Memory B cell (primary cell): ENCODE measurements at regions not wholly inside any gene's neighbourhood (a gene's known extent, or its start where the extent isn't known, plus 50 kb on each side); places are given as distances from the start of the nearest gene placed in this dataset.

Source experiments
- ATAC-seq: fragments of 150-1000 bp; cut with Tn5 transposase; 2 replicates; pipeline ENCODE4 v1.10.0; 2021; ENCODE audit warnings: low read depth, mild to moderate bottlenecking, moderate library complexity
- DNase-seq, 2 donors: peaks; one replicate each; pipeline ENCODE4 v3.0.0; 2022; ENCODE audit warnings: low spot score in 2 of 2
- H3K27ac Mint-ChIP-seq: one replicate; pipeline ENCODE4 v1.8.0; 2022; ENCODE audit warnings: mild to moderate bottlenecking, moderate library complexity, mixed read lengths
- H3K27me3 Mint-ChIP-seq: one replicate; pipeline ENCODE4 v1.8.0; 2022; ENCODE audit warnings: mixed read lengths
- H3K36me3 Mint-ChIP-seq: one replicate; pipeline ENCODE4 v1.8.0; 2022; ENCODE audit warnings: mild to moderate bottlenecking, mixed read lengths
- H3K4me1 Mint-ChIP-seq: one replicate; pipeline ENCODE4 v1.8.0; 2022; ENCODE audit warnings: mixed read lengths
- H3K4me3 Mint-ChIP-seq: one replicate; pipeline ENCODE4 v1.8.0; 2022; ENCODE audit warnings: mild to moderate bottlenecking, moderate library complexity, mixed read lengths
- H3K9me3 Mint-ChIP-seq: one replicate; pipeline ENCODE4 v1.8.0; 2022; ENCODE audit warnings: mixed read lengths

- peaks cover 9% of the 10 kb centered on the region for H3K9me3 Mint-ChIP-seq
- H3K36me3 Mint-ChIP-seq = no peaks in the 10 kb centered on the region
- H3K27ac Mint-ChIP-seq = no peak overlapping the region
- H3K4me1 Mint-ChIP-seq = no peaks in the 10 kb centered on the region
- DNase-seq = no peak
- H3K27me3 Mint-ChIP-seq = peaks cover 13% of the 10 kb centered on the region
- no peak for ATAC-seq
- H3K4me3 Mint-ChIP-seq = no peak overlapping the region
These were observed 117.4 kb upstream of the ID2 start for GRCh38 chr2:8564475-8564874.

- Mint-ChIP-seq H3K27me3 (peaks cover 18% of the 10 kb centered on the region), H3K9me3 (peaks cover 7% of the 10 kb centered on the region), H3K4me1 (no peaks in the 10 kb centered on the region), H3K27ac (no peak overlapping the region), H3K4me3 (no peak overlapping the region), H3K36me3 (no peaks in the 10 kb centered on the region)
- DNase-seq (no peak), ATAC-seq (no peak)
These were observed 116.3 kb upstream of the ID2 start for GRCh38 chr2:8565399-8566154.

GRCh38 chr2:8566155-8566670, 115.6 kb upstream of the ID2 start:
- Mint-ChIP-seq H3K36me3 (no peaks in the 10 kb centered on the region), H3K4me1 (peaks cover 3% of the 10 kb centered on the region), H3K27ac (no peak overlapping the region), H3K27me3 (peaks cover 18% of the 10 kb centered on the region), H3K4me3 (no peak overlapping the region), H3K9me3 (peaks cover 5% of the 10 kb centered on the region)
- no peak for ATAC-seq
- no peak for DNase-seq

- H3K36me3 Mint-ChIP-seq = no peaks in the 10 kb centered on the region
- peaks cover 3% of the 10 kb centered on the region for H3K9me3 Mint-ChIP-seq
- DNase-seq (no peak), ATAC-seq (no peak)
- H3K27me3 Mint-ChIP-seq = peaks cover 18% of the 10 kb centered on the region
- H3K4me1 Mint-ChIP-seq = peaks cover 9% of the 10 kb centered on the region
- no peak overlapping the region for H3K4me3 Mint-ChIP-seq
- no peak overlapping the region for H3K27ac Mint-ChIP-seq
These were observed 114.9 kb upstream of the ID2 start for GRCh38 chr2:8566774-8567468.

GRCh38 chr2:8567469-8568260, 114.2 kb upstream of the ID2 start:
- H3K27me3 Mint-ChIP-seq = peaks cover 20% of the 10 kb centered on the region
- H3K36me3 Mint-ChIP-seq = no peaks in the 10 kb centered on the region
- no peak for DNase-seq

GRCh38 chr2:8568543-8569302, 113.1 kb upstream of the ID2 start:
- peaks cover 9% of the 10 kb centered on the region for H3K4me1 Mint-ChIP-seq
- H3K27me3 Mint-ChIP-seq = peaks cover 24% of the 10 kb centered on the region
- no peaks in the 10 kb centered on the region for H3K9me3 Mint-ChIP-seq
- ATAC-seq (no peak), DNase-seq (no peak)
- H3K36me3 Mint-ChIP-seq = no peaks in the 10 kb centered on the region
- H3K4me3 Mint-ChIP-seq = no peak overlapping the region
- H3K27ac Mint-ChIP-seq = no peak overlapping the region

More at GRCh38 chr2:8567469-8568260, 114.2 kb upstream of the ID2 start:
- Mint-ChIP-seq H3K4me1 (peaks cover 9% of the 10 kb centered on the region), H3K27ac (no peak overlapping the region), H3K4me3 (no peak overlapping the region), H3K9me3 (no peaks in the 10 kb centered on the region)
- ATAC-seq = no peak

- Mint-ChIP-seq H3K4me3 (no peak overlapping the region), H3K4me1 (peaks cover 14% of the 10 kb centered on the region), H3K27me3 (peaks cover 27% of the 10 kb centered on the region), H3K36me3 (no peaks in the 10 kb centered on the region), H3K9me3 (no peaks in the 10 kb centered on the region), H3K27ac (no peak overlapping the region)
- DNase-seq (no peak), ATAC-seq (no peak)
These were observed 112.4 kb upstream of the ID2 start for GRCh38 chr2:8569332-8569930.

- Mint-ChIP-seq H3K9me3 (no peaks in the 10 kb centered on the region), H3K27ac (no peak overlapping the region), H3K27me3 (peaks cover 29% of the 10 kb centered on the region), H3K4me3 (no peak overlapping the region), H3K36me3 (no peaks in the 10 kb centered on the region), H3K4me1 (peaks cover 23% of the 10 kb centered on the region)
- DNase-seq (no peak), ATAC-seq (no peak)
These were observed 111.2 kb upstream of the ID2 start for GRCh38 chr2:8570637-8571036.

- Mint-ChIP-seq H3K4me3 (no peak overlapping the region), H3K9me3 (no peaks in the 10 kb centered on the region), H3K4me1 (peaks cover 30% of the 10 kb centered on the region), H3K27ac (peak overlapping the region; percentile 10), H3K36me3 (no peaks in the 10 kb centered on the region), H3K27me3 (peaks cover 30% of the 10 kb centered on the region)
- DNase-seq (peak; percentile 46 to 49), ATAC-seq (peak; percentile 73)
These were observed 110.5 kb upstream of the ID2 start for GRCh38 chr2:8571301-8571791.

GRCh38 chr2:8571792-8572499, 109.9 kb upstream of the ID2 start:
- H3K36me3 Mint-ChIP-seq = no peaks in the 10 kb centered on the region
- DNase-seq = no peak
- no peaks in the 10 kb centered on the region for H3K9me3 Mint-ChIP-seq
- no peak for ATAC-seq
- H3K27me3 Mint-ChIP-seq = peaks cover 31% of the 10 kb centered on the region
- no peak overlapping the region for H3K4me3 Mint-ChIP-seq
- peaks cover 34% of the 10 kb centered on the region for H3K4me1 Mint-ChIP-seq
- H3K27ac Mint-ChIP-seq = peak overlapping the region; percentile 33

- Mint-ChIP-seq H3K9me3 (no peaks in the 10 kb centered on the region), H3K36me3 (no peaks in the 10 kb centered on the region), H3K4me1 (peaks cover 35% of the 10 kb centered on the region), H3K4me3 (no peak overlapping the region), H3K27me3 (peaks cover 31% of the 10 kb centered on the region), H3K27ac (no peak overlapping the region)
- ATAC-seq (no peak), DNase-seq (no peak)
These were observed 109.1 kb upstream of the ID2 start for GRCh38 chr2:8572712-8573233.

- Mint-ChIP-seq H3K4me3 (no peak overlapping the region), H3K27ac (no peak overlapping the region), H3K9me3 (no peaks in the 10 kb centered on the region), H3K36me3 (no peaks in the 10 kb centered on the region), H3K27me3 (peaks cover 31% of the 10 kb centered on the region), H3K4me1 (peaks cover 40% of the 10 kb centered on the region)
- no peak for ATAC-seq
- DNase-seq = no peak
These were observed 108.5 kb upstream of the ID2 start for GRCh38 chr2:8573234-8573941.
